ENCODE measurements at regions not wholly inside any gene's neighbourhood (a gene's known extent, or its start where the extent isn't known, plus 50 kb on each side); places are given as distances from the start of the nearest gene placed in this dataset.

DNA sequence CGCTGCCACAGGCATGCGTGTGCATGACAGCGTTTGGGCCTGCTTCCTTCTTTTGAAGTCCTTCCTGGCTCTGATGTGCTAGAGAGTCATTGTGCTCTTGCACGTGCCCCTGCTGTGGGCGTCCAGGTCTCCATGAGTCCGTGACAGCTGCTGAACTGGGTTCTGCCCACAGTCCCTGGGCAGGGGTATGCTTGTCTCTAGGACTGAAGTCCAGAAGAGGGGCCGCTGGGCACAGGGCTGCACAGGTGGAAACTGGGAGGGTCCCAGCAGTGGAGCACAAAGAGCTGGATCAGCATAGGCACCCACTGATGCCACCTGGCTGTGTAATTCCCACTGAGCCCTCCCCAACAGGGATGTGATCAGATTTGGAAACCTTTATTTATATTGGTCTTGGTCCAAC lies 169.4 kb downstream of the IRX2 start:
- no peak for ATAC-seq
- no peaks in the 10 kb centered on the region for H4K20me1 ChIP-seq (ENCODE audit: insufficient read depth)
- RAD21 ChIA-PET (ENCODE audit: low non-redundant PET in 1 of 2, low total read pairs in 2 of 2, uncharacterized antibody in 2 of 2, unreplicated experiment in 2 of 2), result no interaction called here

DNA sequence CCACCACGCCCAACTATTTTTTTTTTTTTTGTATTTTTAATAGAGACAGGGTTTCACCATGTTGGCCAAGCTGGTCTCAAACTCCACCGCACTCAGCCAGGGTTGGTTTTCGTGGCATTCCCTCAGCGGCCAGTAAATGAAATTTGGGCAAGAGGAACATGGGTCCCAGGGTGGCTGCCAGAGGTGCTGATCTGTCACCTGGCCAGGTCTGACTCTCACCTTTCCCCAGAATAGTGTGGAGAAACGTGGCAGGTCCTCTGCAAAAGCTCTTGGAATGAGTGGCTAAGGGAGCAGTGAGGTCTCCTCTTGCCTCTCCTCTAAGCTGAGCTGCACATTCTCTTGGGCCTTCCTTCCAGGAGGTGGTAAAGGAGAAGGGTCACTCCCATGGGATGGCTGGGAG lies 170.1 kb downstream of the IRX2 start:
- Histone ChIP-seq H3K36me3 (ENCODE audit: control insufficient read depth in 1 of 2, insufficient read depth in 2 of 2, low read length in 2 of 2) (no peaks in the 10 kb centered on the region), H3K9me3 (ENCODE audit: control insufficient read depth in 1 of 2, insufficient read depth in 1 of 2, low read depth in 1 of 2, low read length in 2 of 2) (peaks cover 0 to 10% of the 10 kb centered on the region in 2 experiments; a peak in 2 of 4 replicates), H4K20me1 (ENCODE audit: insufficient read depth) (no peaks in the 10 kb centered on the region), H2AFZ (ENCODE audit: low read depth, low read length, poor library complexity, severe bottlenecking) (no peak overlapping the region), H3K9me2 (ENCODE audit: insufficient read depth) (no peaks in the 10 kb centered on the region), H3K4me3 (replicated peaks in 1 of 2; ENCODE audit: low read depth in 1 of 2, low read length in 2 of 2) (no peak overlapping the region), H3K79me2 (ENCODE audit: insufficient read depth, low read length) (no peaks in the 10 kb centered on the region), H3K27ac (ENCODE audit: low read depth, low read length) (no peak overlapping the region), H3K9ac (ENCODE audit: low read length) (no peak overlapping the region), H3K4me2 (ENCODE audit: low read length) (no peak overlapping the region), H3K4me1 (ENCODE audit: control insufficient read depth in 1 of 2, insufficient read depth in 2 of 2, low read length in 2 of 2) (no peaks in the 10 kb centered on the region), H3K27me3 (ENCODE audit: insufficient read depth, low read length) (no peaks in the 10 kb centered on the region)
- RAD21 ChIA-PET (ENCODE audit: low non-redundant PET in 1 of 2, low total read pairs in 2 of 2, uncharacterized antibody in 2 of 2, unreplicated experiment in 2 of 2), result no interaction called here
- intact Hi-C loops (cut with micrococcal nuclease), result no loop called here
- DNase-seq (ENCODE audit: low read depth, low spot score) (no peak), ATAC-seq (no peak)
- CTCF ChIA-PET, result no interaction called here
- POLR2A ChIA-PET, result no interaction called here
- no TSS peak for BruUV-seq (replicated peaks)
- TF ChIP-seq CTCF (IDR thresholded peaks at IDR 0.05 in 2 of 3, conservative IDR thresholded peaks at IDR 0.05 in 1 of 3; ENCODE audit: borderline replicate concordance in 1 of 3, insufficient read depth in 1 of 3, low read depth in 2 of 3, low read length in 2 of 3), result no peak
- TF ChIP-seq CEBPB (IDR thresholded peaks at IDR 0.05; ENCODE audit: low read depth), result no peak
- TF ChIP-seq EZH2 (IDR thresholded peaks at IDR 0.05), result no peak
- TF ChIP-seq, protein P1, sequence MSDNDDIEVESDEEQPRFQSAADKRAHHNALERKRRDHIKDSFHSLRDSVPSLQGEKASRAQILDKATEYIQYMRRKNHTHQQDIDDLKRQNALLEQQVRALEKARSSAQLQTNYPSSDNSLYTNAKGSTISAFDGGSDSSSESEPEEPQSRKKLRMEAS (IDR thresholded peaks at IDR 0.05), result no peak
- no peak for TF ChIP-seq SP1 (IDR thresholded peaks at IDR 0.05; ENCODE audit: low read depth)
- no peak for TF ChIP-seq ELF1 (IDR thresholded peaks at IDR 0.05; ENCODE audit: borderline replicate concordance, low read depth)
- TF ChIP-seq RAD21 (IDR thresholded peaks at IDR 0.05; ENCODE audit: low read depth), result no peak
- TF ChIP-seq TCF7L2 (IDR thresholded peaks at IDR 0.05; ENCODE audit: borderline replicate concordance, extremely low read depth, insufficient read depth, insufficient read length), result no peak
- TF ChIP-seq ZNF274 (IDR thresholded peaks at IDR 0.05; ENCODE audit: low read depth, low read length), result no peak
- no peak for TF ChIP-seq EGR1 (IDR thresholded peaks at IDR 0.05; ENCODE audit: low read depth)
- TF ChIP-seq SRF (IDR thresholded peaks at IDR 0.05; ENCODE audit: low read depth), result no peak
- TF ChIP-seq, protein P2, sequence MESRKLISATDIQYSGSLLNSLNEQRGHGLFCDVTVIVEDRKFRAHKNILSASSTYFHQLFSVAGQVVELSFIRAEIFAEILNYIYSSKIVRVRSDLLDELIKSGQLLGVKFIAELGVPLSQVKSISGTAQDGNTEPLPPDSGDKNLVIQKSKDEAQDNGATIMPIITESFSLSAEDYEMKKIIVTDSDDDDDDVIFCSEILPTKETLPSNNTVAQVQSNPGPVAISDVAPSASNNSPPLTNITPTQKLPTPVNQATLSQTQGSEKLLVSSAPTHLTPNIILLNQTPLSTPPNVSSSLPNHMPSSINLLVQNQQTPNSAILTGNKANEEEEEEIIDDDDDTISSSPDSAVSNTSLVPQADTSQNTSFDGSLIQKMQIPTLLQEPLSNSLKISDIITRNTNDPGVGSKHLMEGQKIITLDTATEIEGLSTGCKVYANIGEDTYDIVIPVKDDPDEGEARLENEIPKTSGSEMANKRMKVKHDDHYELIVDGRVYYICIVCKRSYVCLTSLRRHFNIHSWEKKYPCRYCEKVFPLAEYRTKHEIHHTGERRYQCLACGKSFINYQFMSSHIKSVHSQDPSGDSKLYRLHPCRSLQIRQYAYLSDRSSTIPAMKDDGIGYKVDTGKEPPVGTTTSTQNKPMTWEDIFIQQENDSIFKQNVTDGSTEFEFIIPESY (IDR thresholded peaks at IDR 0.05; ENCODE audit: extremely low read depth, insufficient replicate concordance, low read length), result no peak
- no peak for TF ChIP-seq POLR2AphosphoS5 (IDR thresholded peaks at IDR 0.05; ENCODE audit: low read depth, low read length)
- TF ChIP-seq POLR2A (IDR thresholded peaks at IDR 0.05; ENCODE audit: borderline replicate concordance, extremely low read depth, insufficient read depth, insufficient read length), result no peak
- no peak for TF ChIP-seq SIN3A (IDR thresholded peaks at IDR 0.05; ENCODE audit: low read depth)
- TF ChIP-seq CBX3 (IDR thresholded peaks at IDR 0.05; ENCODE audit: low read depth), result no peak
- TF ChIP-seq YY1 (IDR thresholded peaks at IDR 0.05; ENCODE audit: extremely low read depth, insufficient replicate concordance, low read depth, low read length), result no peak
- no peak for TF ChIP-seq JUND (IDR thresholded peaks at IDR 0.05)
- no peak for TF ChIP-seq ZFX (IDR thresholded peaks at IDR 0.05)

More for the DNA sequence above, 169.4 kb downstream of the IRX2 start:
- H3K4me1 ChIP-seq (ENCODE audit: control insufficient read depth in 1 of 2, insufficient read depth in 2 of 2, low read length in 2 of 2), result no peaks in the 10 kb centered on the region
- ChIA-PET POLR2A (no interaction called here), CTCF (no interaction called here)
- no peaks in the 10 kb centered on the region for H3K27me3 ChIP-seq (ENCODE audit: insufficient read depth, low read length)
- H2AFZ ChIP-seq (ENCODE audit: low read depth, low read length, poor library complexity, severe bottlenecking), result no peak overlapping the region
- H3K9me3 ChIP-seq (ENCODE audit: control insufficient read depth in 1 of 2, insufficient read depth in 1 of 2, low read depth in 1 of 2, low read length in 2 of 2), result peaks cover 0 to 10% of the 10 kb centered on the region in 2 experiments; a peak in 2 of 4 replicates
- TF ChIP-seq JUND (IDR thresholded peaks at IDR 0.05) (no peak), POLR2A (IDR thresholded peaks at IDR 0.05; ENCODE audit: borderline replicate concordance, extremely low read depth, insufficient read depth, insufficient read length) (no peak), CBX3 (IDR thresholded peaks at IDR 0.05; ENCODE audit: low read depth) (no peak)
- no peaks in the 10 kb centered on the region for H3K79me2 ChIP-seq (ENCODE audit: insufficient read depth, low read length)
- no peaks in the 10 kb centered on the region for H3K36me3 ChIP-seq (ENCODE audit: control insufficient read depth in 1 of 2, insufficient read depth in 2 of 2, low read length in 2 of 2)
- BruUV-seq (replicated peaks), result no TSS peak
- H3K9me2 ChIP-seq (ENCODE audit: insufficient read depth), result no peaks in the 10 kb centered on the region
- H3K27ac ChIP-seq (ENCODE audit: low read depth, low read length), result no peak overlapping the region
- no peak overlapping the region for H3K9ac ChIP-seq (ENCODE audit: low read length)
- intact Hi-C loops (cut with micrococcal nuclease), result no loop called here
- H3K4me2 ChIP-seq (ENCODE audit: low read length), result no peak overlapping the region
- no peak for DNase-seq (ENCODE audit: low read depth, low spot score)
- no peak overlapping the region for H3K4me3 ChIP-seq (replicated peaks in 1 of 2; ENCODE audit: low read depth in 1 of 2, low read length in 2 of 2)

Data from HCT116 (cell line).